ENCODE measurements at regions not wholly inside any gene's neighbourhood (a gene's known extent, or its start where the extent isn't known, plus 50 kb on each side); places are given as distances from the start of the nearest gene placed in this dataset.

DNA sequence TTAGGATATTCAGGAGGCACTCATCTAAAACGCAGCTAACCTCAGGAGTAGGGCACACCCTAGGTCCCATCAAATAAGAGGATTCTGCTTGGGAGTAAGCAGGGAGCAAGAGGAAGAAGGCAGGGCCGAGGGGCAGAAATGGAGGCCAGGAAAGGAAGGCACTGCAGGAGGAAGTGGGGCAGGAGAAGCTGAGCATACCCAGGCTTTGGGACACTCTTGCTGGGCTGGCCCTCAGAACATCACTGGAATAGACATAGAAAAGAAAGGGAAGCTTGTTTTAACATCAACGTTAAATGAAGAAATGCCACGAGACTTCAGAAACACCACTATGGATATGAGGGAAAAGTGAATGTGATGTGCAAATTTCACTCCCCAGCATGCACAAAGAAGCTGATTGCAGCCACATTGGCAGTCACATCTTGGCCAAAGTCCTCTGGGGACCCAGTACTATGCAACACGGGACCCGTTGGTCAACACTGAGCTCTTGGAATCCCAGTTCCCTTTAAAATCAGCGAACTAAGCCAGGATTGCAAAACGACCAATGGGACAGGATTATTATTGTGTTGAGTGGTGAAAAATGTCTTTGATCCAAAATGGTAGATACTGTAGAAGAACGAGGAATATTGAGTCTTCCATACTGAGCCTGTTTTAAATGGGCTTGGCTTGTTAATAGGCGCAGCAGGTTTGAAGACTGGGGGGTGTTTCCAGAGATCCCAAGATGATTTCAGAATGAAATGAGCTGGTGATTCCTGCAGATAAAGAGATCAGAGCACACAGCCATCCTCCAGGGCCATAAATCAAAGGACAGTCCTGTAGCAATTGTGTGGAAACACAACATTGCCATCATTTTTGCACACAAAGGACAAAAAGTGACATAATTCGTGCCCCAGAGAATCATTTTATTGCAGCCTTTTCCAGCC is 152.4 kb downstream of the TOMM20 start:
- H3K4me3 ChIP-seq, result no peak overlapping the region
- no peaks in the 10 kb centered on the region for H3K27me3 ChIP-seq
- peak overlapping the region; percentile 88 to 91 (median 88) for H3K27ac ChIP-seq
- H3K9me3 ChIP-seq, result no peaks in the 10 kb centered on the region
- intact Hi-C loops (cut with DNase I; ENCODE audit: low total_unique reads) (loop anchor here (5.0 kb wide), 1 partner anchor 254 kb away; no protein-coding TSS in a partner anchor), in situ Hi-C loops (cut with MboI; ENCODE audit: low pct_ligation_motif_present in 1 of 4, low pct_unique_long_range_greater_than_20kb in 1 of 4, low sequenced_read_pairs in 3 of 4) (loop anchor here in 3 of 4 donors (10.0 kb wide), 5 partner anchors 99 to 371 kb away; partner anchors contain the start of gene IRF2BP2 (in 1 of the 3))
- H3K4me1 ChIP-seq, result peaks cover 68 to 98% (median 80%) of the 10 kb centered on the region in 4 donors
- no peaks in the 10 kb centered on the region for H3K36me3 ChIP-seq
- TF ChIP-seq, protein P1, sequence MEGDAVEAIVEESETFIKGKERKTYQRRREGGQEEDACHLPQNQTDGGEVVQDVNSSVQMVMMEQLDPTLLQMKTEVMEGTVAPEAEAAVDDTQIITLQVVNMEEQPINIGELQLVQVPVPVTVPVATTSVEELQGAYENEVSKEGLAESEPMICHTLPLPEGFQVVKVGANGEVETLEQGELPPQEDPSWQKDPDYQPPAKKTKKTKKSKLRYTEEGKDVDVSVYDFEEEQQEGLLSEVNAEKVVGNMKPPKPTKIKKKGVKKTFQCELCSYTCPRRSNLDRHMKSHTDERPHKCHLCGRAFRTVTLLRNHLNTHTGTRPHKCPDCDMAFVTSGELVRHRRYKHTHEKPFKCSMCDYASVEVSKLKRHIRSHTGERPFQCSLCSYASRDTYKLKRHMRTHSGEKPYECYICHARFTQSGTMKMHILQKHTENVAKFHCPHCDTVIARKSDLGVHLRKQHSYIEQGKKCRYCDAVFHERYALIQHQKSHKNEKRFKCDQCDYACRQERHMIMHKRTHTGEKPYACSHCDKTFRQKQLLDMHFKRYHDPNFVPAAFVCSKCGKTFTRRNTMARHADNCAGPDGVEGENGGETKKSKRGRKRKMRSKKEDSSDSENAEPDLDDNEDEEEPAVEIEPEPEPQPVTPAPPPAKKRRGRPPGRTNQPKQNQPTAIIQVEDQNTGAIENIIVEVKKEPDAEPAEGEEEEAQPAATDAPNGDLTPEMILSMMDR (IDR thresholded peaks at IDR 0.05), result no peak
- TF ChIP-seq POLR2AphosphoS5 (IDR thresholded peaks at IDR 0.05), result peak in 1 of 3 donors; percentile 32
- no peak for TF ChIP-seq EP300 (IDR thresholded peaks at IDR 0.05; ENCODE audit: low read depth)
- TF ChIP-seq POLR2A (IDR thresholded peaks at IDR 0.05), result no peak
- 79 to 80% methylated on average over 8 to 11 of the region's 11 CpGs for WGBS, 2 donors (ENCODE audit: low coverage in 1 of 2)
- DNase-seq, result no peak

- TF ChIP-seq EP300 (IDR thresholded peaks at IDR 0.05; ENCODE audit: low read depth) (no peak), POLR2AphosphoS5 (IDR thresholded peaks at IDR 0.05) (peak in 2 of 3 donors; percentile 33 to 56)
- Histone ChIP-seq H3K4me3 (no peak overlapping the region), H3K9me3 (no peaks in the 10 kb centered on the region), H3K4me1 (peaks cover 68 to 98% (median 80%) of the 10 kb centered on the region in 4 donors), H3K27me3 (no peaks in the 10 kb centered on the region), H3K36me3 (no peaks in the 10 kb centered on the region), H3K27ac (peak overlapping the region; percentile 86 to 91 (median 88))
- no peak for DNase-seq
- 63 to 75% methylated on average over 1 to 11 of the region's 11 CpGs for WGBS, 2 donors (ENCODE audit: low coverage in 1 of 2)
- in situ Hi-C loops (cut with MboI; ENCODE audit: low pct_ligation_motif_present in 1 of 4, low pct_unique_long_range_greater_than_20kb in 1 of 4, low sequenced_read_pairs in 3 of 4), result loop anchor here in 3 of 4 donors (10.0 kb wide), 5 partner anchors 99 to 371 kb away; partner anchors contain the start of gene IRF2BP2 (in 1 of the 3)
- intact Hi-C loops (cut with DNase I; ENCODE audit: low total_unique reads), result loop anchor here (5.0 kb wide), 1 partner anchor 253 kb away; no protein-coding TSS in a partner anchor
Measured at GRCh38 chr1:234975122-234975940, 153.3 kb downstream of the TOMM20 start.

DNA sequence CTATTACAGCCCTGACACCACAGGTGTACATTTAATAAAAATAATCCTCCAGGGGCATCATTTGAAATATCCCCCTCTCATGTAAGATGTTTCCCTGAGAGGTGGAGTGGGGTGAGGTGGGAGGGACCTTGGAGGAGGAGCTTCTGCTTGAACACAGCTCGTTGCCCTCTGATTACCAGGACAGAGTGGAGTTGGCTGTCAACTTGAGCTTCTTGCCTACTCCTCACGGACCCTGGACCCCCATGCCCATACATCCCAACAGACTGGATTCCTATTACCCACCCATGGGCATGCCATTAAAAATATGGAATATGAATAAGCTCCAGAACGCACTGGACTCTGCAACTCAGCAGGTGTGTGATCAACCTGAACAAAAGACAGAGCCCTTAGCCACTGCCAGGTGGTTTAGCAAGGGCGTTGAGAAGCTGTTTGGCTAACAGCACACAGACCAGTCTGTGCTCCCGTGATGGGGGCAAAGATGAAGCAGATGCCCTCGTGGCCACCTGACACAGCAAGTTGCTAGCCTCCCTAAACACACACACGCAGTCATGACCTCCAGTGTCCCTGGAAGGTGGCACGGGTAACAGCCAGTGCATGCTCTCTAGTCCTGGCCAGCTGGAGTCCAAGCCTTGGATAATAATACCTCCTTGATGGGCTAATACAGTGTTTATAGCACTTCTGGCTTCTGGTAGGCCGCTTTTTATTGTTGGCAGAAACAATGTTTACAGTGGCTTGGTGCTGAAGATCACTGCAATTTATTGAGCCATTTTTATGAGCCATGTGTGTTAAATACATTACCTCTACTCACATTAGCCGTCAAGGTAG is 155.0 kb downstream of the TOMM20 start:
- in situ Hi-C loops (cut with MboI; ENCODE audit: low pct_ligation_motif_present in 1 of 4, low pct_unique_long_range_greater_than_20kb in 1 of 4, low sequenced_read_pairs in 3 of 4) (loop anchor here in 3 of 4 donors (5.0 to 10.0 kb wide), 6 partner anchors 101 to 369 kb away; partner anchors contain the start of gene IRF2BP2 (in 1 of the 3)), intact Hi-C loops (cut with DNase I; ENCODE audit: low total_unique reads) (no loop called here)
- no peaks in the 10 kb centered on the region for H3K27me3 ChIP-seq
- DNase-seq, result no peak
- H3K4me3 ChIP-seq, result no peak overlapping the region
- peak overlapping the region; percentile 86 to 91 (median 88) for H3K27ac ChIP-seq
- H3K36me3 ChIP-seq, result no peaks in the 10 kb centered on the region
- 37 to 57% methylated on average over 2 to 10 of the region's 10 CpGs for WGBS, 2 donors (ENCODE audit: low coverage in 1 of 2)
- TF ChIP-seq, protein P1 (IDR thresholded peaks at IDR 0.05), result no peak
- peak in 2 of 3 donors; percentile 6 to 34 for TF ChIP-seq POLR2AphosphoS5 (IDR thresholded peaks at IDR 0.05)
- no peaks in the 10 kb centered on the region for H3K9me3 ChIP-seq
- peaks cover 54 to 97% (median 78%) of the 10 kb centered on the region in 4 donors for H3K4me1 ChIP-seq

Data from transverse colon (tissue), 4 donors.